Tibial artery (tissue), 4 donors: ENCODE measurements at regions not wholly inside any gene's neighbourhood (a gene's known extent, or its start where the extent isn't known, plus 50 kb on each side); places are given as distances from the start of the nearest gene placed in this dataset.

ENCODE experiments used
- DNase-seq, 2 donors: peaks; one replicate each; pipeline ENCODE4 v3.0.0-alpha.2; 2019
- H3K27ac ChIP-seq, 2 donors: fragments of 200-600 bp; sonication (generic) in 1 of 2; 1 replicate in 1 of 2; 2 replicates in 1 of 2; pipeline ENCODE4 v1.5.1; 2018 to 2019; ENCODE audit warnings: mild to moderate bottlenecking in 1 of 2
- H3K27me3 ChIP-seq, 2 donors: fragments of 200-600 bp; sonication (generic) in 1 of 2; one replicate each; pipeline versions ENCODE4 v1.5.1 to v1.6.0; 2016 to 2019
- H3K36me3 ChIP-seq, 3 donors: fragments of 200-600 bp; sonication (generic) in 2 of 3; one replicate each; pipeline ENCODE4 v1.5.1; 2016 to 2019; ENCODE audit warnings: mild to moderate bottlenecking in 2 of 3
- H3K4me1 ChIP-seq, 4 donors: fragments of 200-600 bp; sonication (generic) in 2 of 4; 1 replicate in 3 of 4; 2 replicates in 1 of 4; pipeline ENCODE4 v1.5.1; 2016 to 2019
- H3K4me3 ChIP-seq, 2 donors: fragments of 200-600 bp; sonication (generic) in 1 of 2; 1 replicate in 1 of 2; 2 replicates in 1 of 2; pipeline ENCODE4 v1.5.1; 2018 to 2019; ENCODE audit warnings: mild to moderate bottlenecking in 2 of 2
- H3K9me3 ChIP-seq, 3 donors: fragments of 200-600 bp; sonication (generic) in 1 of 3; one replicate each; pipeline ENCODE4 v1.5.1; 2016 to 2019
- intact Hi-C: fragments of 100-400 bp; cut with DNase I; formaldehyde crosslinking; loops from one replicate; pipeline ENCODE4 v1.15.0; 2023; ENCODE audit warnings: low total_unique reads
- TF ChIP-seq, protein P1 (sequence below), 2 experiments: fragments of 200-600 bp in 1 of 2; fragments of 450-650 bp in 1 of 2; IDR thresholded peaks; one replicate each; pipeline ENCODE4 v1.5.1; 2017 to 2019; ENCODE audit warnings: antibody characterized with exemption in 2 of 2, mild to moderate bottlenecking in 1 of 2, moderate library complexity in 1 of 2

DNA sequence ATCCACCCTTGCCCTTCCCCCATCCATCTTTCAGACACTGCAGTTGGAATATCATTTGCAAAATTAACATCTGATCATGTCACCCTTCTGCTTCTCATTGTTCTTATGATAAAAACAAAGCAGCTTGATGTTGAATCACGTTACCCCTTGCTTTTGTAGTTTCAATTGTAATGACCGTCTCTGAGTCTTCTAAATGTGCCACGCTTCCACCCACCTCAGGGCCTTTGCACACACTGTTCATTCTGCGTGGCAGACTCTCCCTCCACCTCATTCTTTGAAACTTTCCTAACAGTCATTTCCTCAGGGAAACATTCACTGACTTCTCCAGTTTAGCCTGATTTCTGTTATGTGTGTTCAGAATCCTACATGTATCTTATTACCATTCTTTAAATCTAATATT is 143.6 kb upstream of the LMO4 start:
- Histone ChIP-seq H3K9me3 (no peaks in the 10 kb centered on the region), H3K27me3 (no peaks in the 10 kb centered on the region), H3K4me1 (no peaks in the 10 kb centered on the region), H3K36me3 (no peaks in the 10 kb centered on the region), H3K27ac (no peak overlapping the region), H3K4me3 (no peak overlapping the region)
- TF ChIP-seq, protein P1, sequence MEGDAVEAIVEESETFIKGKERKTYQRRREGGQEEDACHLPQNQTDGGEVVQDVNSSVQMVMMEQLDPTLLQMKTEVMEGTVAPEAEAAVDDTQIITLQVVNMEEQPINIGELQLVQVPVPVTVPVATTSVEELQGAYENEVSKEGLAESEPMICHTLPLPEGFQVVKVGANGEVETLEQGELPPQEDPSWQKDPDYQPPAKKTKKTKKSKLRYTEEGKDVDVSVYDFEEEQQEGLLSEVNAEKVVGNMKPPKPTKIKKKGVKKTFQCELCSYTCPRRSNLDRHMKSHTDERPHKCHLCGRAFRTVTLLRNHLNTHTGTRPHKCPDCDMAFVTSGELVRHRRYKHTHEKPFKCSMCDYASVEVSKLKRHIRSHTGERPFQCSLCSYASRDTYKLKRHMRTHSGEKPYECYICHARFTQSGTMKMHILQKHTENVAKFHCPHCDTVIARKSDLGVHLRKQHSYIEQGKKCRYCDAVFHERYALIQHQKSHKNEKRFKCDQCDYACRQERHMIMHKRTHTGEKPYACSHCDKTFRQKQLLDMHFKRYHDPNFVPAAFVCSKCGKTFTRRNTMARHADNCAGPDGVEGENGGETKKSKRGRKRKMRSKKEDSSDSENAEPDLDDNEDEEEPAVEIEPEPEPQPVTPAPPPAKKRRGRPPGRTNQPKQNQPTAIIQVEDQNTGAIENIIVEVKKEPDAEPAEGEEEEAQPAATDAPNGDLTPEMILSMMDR (IDR thresholded peaks at IDR 0.05): no peak
- intact Hi-C loops: no loop called here
- no peak for DNase-seq

GRCh38 chr1:87186346-87186745 is 142.3 kb upstream of the LMO4 start:
- DNase-seq: no peak
- no peaks in the 10 kb centered on the region for H3K36me3 ChIP-seq
- intact Hi-C loops: no loop called here
- H3K4me1 ChIP-seq: no peaks in the 10 kb centered on the region
- no peaks in the 10 kb centered on the region for H3K9me3 ChIP-seq
- no peak overlapping the region for H3K27ac ChIP-seq
- no peaks in the 10 kb centered on the region for H3K27me3 ChIP-seq
- H3K4me3 ChIP-seq: no peak overlapping the region
- TF ChIP-seq, protein P1 (IDR thresholded peaks at IDR 0.05): no peak

DNA sequence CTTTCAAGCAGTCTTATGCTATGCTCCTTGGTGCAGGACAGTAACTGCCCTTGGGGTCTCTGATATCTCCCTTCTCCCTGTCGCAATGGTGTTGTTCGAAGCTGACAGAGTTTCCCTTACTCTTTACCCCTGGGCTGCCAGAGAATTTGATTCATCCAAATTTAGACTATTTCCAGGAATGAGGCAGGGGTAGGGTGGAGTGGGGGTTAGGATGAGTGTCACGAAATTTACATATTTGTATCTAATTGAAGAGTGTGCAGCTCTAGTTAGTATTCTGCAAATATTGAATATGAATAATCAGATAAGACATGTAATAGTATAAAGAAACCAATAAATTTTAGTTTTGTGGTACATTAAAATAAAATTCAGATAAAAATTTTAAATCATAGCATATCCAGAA is 140.0 kb upstream of the LMO4 start:
- no peaks in the 10 kb centered on the region for H3K4me1 ChIP-seq
- DNase-seq: no peak
- H3K27me3 ChIP-seq: no peaks in the 10 kb centered on the region
- TF ChIP-seq, protein P1 (IDR thresholded peaks at IDR 0.05): no peak
- H3K4me3 ChIP-seq: no peak overlapping the region
- no peaks in the 10 kb centered on the region for H3K36me3 ChIP-seq
- H3K9me3 ChIP-seq: no peaks in the 10 kb centered on the region
- no peak overlapping the region for H3K27ac ChIP-seq
- intact Hi-C loops: no loop called here

- no peak for DNase-seq
- TF ChIP-seq, protein P1 (IDR thresholded peaks at IDR 0.05): no peak
- Histone ChIP-seq H3K4me1 (no peaks in the 10 kb centered on the region), H3K27ac (no peak overlapping the region), H3K36me3 (no peaks in the 10 kb centered on the region), H3K4me3 (no peak overlapping the region), H3K27me3 (no peaks in the 10 kb centered on the region), H3K9me3 (no peaks in the 10 kb centered on the region)
- intact Hi-C loops: no loop called here
Observed at GRCh38 chr1:87190402-87190801, 138.3 kb upstream of the LMO4 start.

DNA sequence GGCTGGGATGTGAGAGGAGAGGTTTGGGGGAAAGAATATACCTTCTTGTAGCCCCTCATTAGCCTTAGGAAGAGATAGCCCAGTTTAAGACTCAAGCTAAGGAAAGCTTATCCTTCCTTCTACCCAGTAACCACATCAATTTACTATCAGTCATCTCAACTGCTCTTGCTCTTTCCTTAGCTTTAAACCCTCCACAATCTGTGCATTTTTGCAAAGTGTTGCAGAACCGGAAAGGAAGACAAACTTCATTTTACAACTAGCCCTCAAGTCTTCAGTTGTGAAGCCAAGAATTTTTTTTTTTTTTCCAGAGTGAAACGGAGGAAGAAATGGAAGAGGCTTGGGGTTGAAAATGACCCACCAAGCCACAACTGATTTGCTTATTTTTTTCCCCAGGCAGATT is 137.0 kb upstream of the LMO4 start:
- H3K9me3 ChIP-seq: no peaks in the 10 kb centered on the region
- TF ChIP-seq, protein P1 (IDR thresholded peaks at IDR 0.05): no peak
- H3K36me3 ChIP-seq: no peaks in the 10 kb centered on the region
- DNase-seq: no peak
- intact Hi-C loops: no loop called here
- H3K27ac ChIP-seq: no peak overlapping the region
- no peaks in the 10 kb centered on the region for H3K4me1 ChIP-seq
- H3K27me3 ChIP-seq: no peaks in the 10 kb centered on the region
- no peak overlapping the region for H3K4me3 ChIP-seq

DNA sequence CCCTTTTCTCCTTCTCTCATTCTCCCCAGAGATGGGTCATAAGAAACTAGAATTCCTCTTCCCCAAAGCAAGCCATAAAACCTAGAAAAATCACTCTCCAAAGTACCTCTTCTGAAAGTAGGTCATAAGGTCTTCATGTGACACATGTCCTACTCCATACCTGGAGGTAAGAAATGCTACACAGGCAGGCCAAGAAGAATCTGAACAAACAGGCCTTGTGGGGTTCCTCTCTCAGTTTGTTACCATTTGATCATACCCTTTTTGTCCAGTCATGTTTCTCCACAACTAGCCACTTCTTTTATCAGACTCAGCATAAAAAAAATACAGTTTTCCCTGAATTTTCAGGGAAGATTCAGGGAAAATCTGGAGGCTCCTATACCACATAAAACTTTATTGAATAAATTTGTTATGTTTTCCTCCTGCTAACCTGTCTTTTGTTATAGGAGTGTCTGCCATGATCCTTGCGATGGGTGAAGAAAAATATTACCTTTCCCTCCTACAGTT is 134.4 kb upstream of the LMO4 start:
- TF ChIP-seq, protein P1 (IDR thresholded peaks at IDR 0.05): no peak
- H3K27ac ChIP-seq: no peak overlapping the region
- no peak for DNase-seq
- no peaks in the 10 kb centered on the region for H3K27me3 ChIP-seq
- H3K4me1 ChIP-seq: no peaks in the 10 kb centered on the region
- H3K9me3 ChIP-seq: no peaks in the 10 kb centered on the region
- no peak overlapping the region for H3K4me3 ChIP-seq
- intact Hi-C loops: no loop called here
- H3K36me3 ChIP-seq: no peaks in the 10 kb centered on the region
